ENCODE measurements at regions not wholly inside any gene's neighbourhood (a gene's known extent, or its start where the extent isn't known, plus 50 kb on each side); places are given as distances from the start of the nearest gene placed in this dataset.

GRCh38 chr10:4725917-4726606 lies 99.9 kb upstream of the AKR1E2 start (continued):
- TF ChIP-seq ZSCAN18 (CRISPR knock-in tag; IDR thresholded peaks at IDR 0.05) (no peak), CBFB (CRISPR knock-in tag; IDR thresholded peaks at IDR 0.05; ENCODE audit: low read depth) (no peak), EMX1 (CRISPR knock-in tag; IDR thresholded peaks at IDR 0.05) (no peak), HMGA2 (CRISPR knock-in tag; IDR thresholded peaks at IDR 0.05) (no peak), NR2C2 (CRISPR knock-in tag; IDR thresholded peaks at IDR 0.05) (no peak), RORB (CRISPR knock-in tag; IDR thresholded peaks at IDR 0.05) (no peak), CREM (CRISPR knock-in tag; IDR thresholded peaks at IDR 0.05) (no peak), ELF4 (CRISPR knock-in tag; IDR thresholded peaks at IDR 0.05; ENCODE audit: low read depth) (no peak), PRDM15 (CRISPR knock-in tag; IDR thresholded peaks at IDR 0.05) (no peak), FOXP1 (CRISPR knock-in tag; IDR thresholded peaks at IDR 0.05; ENCODE audit: borderline replicate concordance) (no peak)

GRCh38 chr10:4723860-4724259 lies 102.1 kb upstream of the AKR1E2 start:
- ChIA-PET CTCF (no interaction called here), POLR2A (no interaction called here)
- no peak for ATAC-seq
- Mint-ChIP-seq H3K36me3 (no peaks in the 10 kb centered on the region), H3K9me3 (peaks cover under 1% of the 10 kb centered on the region; the same call in 1 of the 2 replicates), H3K27ac (no peak overlapping the region), H3K27me3 (ENCODE audit: low read depth) (no peaks in the 10 kb centered on the region), H3K4me3 (no peak overlapping the region), H3K4me1 (no peaks in the 10 kb centered on the region)
- no peak for DNase-seq (ENCODE audit: low spot score)
- TF ChIP-seq CBFB (CRISPR knock-in tag; IDR thresholded peaks at IDR 0.05; ENCODE audit: low read depth) (no peak), ATF1 (CRISPR knock-in tag; IDR thresholded peaks at IDR 0.05) (no peak), ZNF232 (CRISPR knock-in tag; IDR thresholded peaks at IDR 0.05) (no peak), ZNF532 (CRISPR knock-in tag; IDR thresholded peaks at IDR 0.05; ENCODE audit: borderline replicate concordance) (no peak), ZNF423 (CRISPR knock-in tag; IDR thresholded peaks at IDR 0.05) (no peak), CTCF (IDR thresholded peaks at IDR 0.05) (no peak), ARID4B (CRISPR knock-in tag; IDR thresholded peaks at IDR 0.05; ENCODE audit: borderline replicate concordance) (no peak), SMAD4 (CRISPR knock-in tag; IDR thresholded peaks at IDR 0.05) (no peak), ATF3 (CRISPR knock-in tag; conservative IDR thresholded peaks at IDR 0.05) (no peak), USF2 (CRISPR knock-in tag; IDR thresholded peaks at IDR 0.05) (no peak)
